NCI-H460 (cell line): ENCODE measurements at regions not wholly inside any gene's neighbourhood (a gene's known extent, or its start where the extent isn't known, plus 50 kb on each side); places are given as distances from the start of the nearest gene placed in this dataset.

Source experiments
- DNase-seq: peaks from one replicate; pipeline ENCODE4 v3.0.0-alpha.2; 2016; ENCODE audit warnings: low read depth; ENCODE audit errors: extremely low read depth

DNA sequence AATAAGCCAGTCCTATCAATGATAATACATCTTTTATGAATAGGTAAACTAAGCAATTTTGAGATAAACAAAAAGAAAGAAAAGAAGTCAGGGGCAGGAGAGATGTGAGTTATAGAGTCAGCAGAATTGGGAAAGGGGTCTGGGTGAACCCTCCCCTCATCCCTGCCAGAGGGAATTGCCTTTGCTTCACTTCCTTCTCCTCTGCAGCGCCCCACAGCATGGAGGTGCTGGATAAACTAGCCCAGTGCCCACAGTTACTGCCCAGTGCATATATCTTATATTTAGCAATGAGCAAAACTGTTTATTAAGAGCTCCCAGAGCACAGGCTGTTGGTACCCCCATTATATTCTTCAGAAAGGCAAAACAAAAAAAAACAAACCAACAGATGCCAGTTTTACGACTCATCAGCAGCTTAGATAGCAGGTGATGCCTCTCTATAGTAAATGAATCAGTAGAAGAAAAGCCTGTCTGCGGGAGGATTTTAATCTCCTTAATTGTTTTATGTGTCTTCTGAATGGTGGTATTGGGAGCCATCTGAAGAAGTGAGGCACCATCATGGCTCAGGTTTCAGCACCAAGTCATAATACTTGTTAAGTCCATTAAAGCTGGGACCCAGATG lies 419.2 kb downstream of the EPM2A start:
- DNase-seq, result no peak

- no peak for DNase-seq
Observed at GRCh38 chr6:145318952-145319351, 416.4 kb downstream of the EPM2A start.

- no peak for DNase-seq
Observed at GRCh38 chr6:145319605-145320004, 415.7 kb downstream of the EPM2A start.

GRCh38 chr6:145323646-145324045 lies 411.7 kb downstream of the EPM2A start:
- DNase-seq, result no peak

DNA sequence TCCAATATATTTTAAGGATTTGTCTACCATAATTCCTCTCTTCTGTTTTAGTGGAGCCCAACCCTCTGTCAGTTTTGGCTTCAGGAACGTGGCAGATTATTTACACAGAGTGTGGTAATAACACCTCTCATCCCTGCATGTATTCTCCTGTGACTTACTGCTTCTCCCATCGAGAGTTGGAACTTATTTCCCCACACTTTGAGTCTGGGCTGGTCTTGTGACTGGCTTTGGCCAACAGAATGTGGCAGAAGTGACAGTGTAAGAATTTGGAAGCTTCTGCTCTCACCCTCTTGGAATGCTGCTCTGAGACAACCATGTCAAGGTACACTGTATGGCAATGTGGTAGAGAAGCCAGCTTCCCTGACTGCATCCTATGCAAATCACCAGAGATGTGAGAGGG lies 407.7 kb downstream of the EPM2A start:
- DNase-seq, result no peak

- no peak for DNase-seq
Observed at GRCh38 chr6:145329257-145329656, 406.1 kb downstream of the EPM2A start.

- DNase-seq, result no peak
Observed at GRCh38 chr6:145331066-145331465, 404.3 kb downstream of the EPM2A start.

DNA sequence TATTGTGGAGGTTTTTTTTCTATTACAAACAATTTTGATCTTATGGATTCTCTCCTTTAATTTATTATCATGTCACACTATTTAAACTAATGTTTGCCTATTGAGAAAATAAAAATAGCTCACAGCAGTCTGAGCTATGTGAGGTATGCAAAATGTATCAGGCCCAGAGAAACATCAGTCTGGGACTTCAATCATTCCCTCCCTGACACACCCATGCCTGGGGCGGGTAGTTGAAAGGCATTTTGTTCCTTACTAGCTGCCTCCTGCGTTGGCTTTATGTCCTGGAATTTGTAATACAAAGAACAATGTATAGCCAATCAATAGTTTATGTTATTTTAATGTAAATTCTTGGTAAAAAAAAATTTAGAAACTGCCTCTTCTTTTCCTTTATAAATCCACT lies 403.3 kb downstream of the EPM2A start:
- no peak for DNase-seq

GRCh38 chr6:145336119-145336518 lies 399.2 kb downstream of the EPM2A start:
- DNase-seq, result no peak

DNA sequence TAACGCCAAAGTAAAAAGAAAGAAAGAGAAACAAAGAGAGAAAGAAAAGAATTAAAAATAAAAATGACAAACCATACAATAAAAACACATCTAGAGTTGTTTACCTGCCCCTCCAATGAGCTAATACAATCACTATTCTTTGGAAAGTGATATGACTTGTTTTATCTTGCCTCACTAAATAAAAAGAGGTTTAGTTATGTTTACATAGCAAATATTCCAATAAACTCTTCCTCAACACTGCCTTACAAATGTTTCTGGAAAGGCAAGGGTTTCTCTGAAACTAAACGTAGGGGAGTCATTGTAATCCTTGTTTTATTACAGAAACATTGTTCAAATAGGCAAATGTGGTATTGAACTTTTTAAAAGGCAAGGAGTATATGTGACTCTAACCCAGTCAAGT lies 396.2 kb downstream of the EPM2A start:
- DNase-seq, result no peak

DNA sequence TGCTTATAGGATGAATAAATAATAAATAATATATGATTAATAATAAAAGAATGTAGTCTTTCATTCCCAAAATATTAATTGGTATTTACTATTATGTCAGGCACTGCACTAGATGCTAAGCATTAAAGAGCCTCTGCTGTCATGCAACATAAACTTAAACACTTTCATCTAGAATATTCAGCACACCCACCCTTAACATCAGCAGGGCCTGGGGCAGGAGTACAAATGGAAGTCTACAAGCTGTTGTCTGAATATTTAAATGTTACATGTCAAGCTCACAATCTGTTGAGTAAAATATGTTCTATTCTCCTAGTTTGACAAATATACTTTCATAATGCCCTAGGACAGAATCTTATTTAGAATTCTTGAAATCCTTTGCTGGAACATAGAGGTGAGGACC lies 395.1 kb downstream of the EPM2A start:
- no peak for DNase-seq

GRCh38 chr6:145345094-145345493 lies 390.2 kb downstream of the EPM2A start:
- DNase-seq, result no peak

DNA sequence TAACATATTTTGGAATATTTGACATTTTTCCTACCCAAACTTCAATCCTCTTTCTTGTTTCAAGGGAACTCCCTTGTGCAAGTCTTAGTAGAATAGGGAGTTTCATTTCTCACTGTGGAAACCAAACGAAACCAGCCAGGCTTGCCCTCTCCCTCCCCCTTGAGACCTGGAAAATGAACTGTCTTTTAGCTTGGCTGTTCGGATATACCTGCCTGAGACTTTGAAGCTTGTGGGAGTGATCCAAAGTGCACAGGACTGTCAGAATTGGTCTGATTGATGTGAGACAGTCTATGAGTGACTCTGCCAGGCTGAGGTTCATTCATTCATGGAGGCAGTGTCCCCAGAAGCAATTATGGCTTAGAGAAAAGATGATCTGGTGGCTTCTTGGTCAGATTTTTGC lies 388.1 kb downstream of the EPM2A start:
- no peak for DNase-seq

DNA sequence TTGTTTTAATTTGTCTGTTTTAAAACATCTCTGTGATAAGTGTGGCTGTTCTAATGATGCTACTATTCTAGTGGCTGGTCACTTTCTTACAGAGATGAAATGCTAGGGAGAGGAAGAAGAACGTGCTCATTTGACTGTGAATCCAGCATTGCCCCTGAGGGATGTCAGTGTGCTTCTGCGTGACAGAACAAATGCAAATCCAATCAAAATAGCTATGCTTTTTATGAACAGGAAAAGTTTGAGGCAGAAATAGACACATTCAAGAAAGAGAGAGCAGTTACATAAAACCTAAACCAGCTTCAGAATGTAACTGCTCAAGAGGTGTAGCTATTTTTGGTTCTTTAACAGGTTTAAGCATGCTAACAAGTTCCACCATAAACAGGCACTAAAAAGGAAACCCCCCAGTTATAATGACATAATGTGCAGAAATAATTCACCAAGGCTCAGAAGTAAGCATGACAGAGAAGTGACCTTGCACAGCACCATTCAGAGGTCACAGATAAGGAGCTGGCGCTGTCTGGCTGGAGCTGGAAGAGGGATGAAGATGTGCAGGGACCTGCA lies 385.3 kb downstream of the EPM2A start:
- no peak for DNase-seq

- no peak for DNase-seq
Observed at GRCh38 chr6:145350928-145351327, 384.4 kb downstream of the EPM2A start.

GRCh38 chr6:145352382-145353080 lies 382.8 kb downstream of the EPM2A start:
- no peak for DNase-seq

DNA sequence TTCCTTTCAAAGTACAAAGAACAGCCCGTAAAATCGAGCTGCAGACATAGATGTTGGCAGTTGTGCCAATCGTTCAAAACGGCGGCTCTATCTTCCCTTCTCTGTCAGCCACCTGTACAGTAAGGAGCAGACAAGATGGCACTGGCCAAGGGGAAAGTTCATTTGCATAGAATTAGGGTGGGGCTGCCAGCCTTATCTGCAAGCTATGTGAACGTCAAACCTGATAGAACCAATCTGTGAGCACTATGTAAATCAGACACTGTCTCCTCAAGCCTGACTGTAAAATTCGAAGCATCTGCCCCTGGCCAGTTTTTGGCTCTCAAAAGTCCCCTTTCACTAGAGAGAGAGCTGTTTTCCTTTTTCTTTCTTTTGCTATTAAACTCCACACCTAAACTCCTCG lies 374.5 kb downstream of the EPM2A start:
- no peak for DNase-seq

DNA sequence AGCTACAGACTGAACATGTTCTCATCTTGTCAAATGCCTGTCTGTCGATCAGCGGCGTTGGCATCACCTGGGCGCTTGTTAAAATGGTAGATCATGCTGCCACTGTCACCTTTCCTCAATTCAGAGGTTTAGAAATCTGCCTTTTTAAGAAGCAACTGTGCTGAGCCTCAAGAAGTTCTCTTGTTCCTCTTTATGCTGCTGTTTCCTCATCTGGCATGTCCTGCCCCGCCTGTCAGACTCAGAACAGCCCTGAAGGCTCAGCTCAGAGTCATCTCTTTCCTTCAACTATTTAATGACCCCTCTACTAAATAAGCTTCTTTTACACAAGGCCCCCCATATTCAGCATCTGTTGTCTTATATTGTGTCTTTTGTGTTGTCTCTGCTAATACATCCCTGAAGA lies 368.2 kb downstream of the EPM2A start:
- DNase-seq, result no peak

DNA sequence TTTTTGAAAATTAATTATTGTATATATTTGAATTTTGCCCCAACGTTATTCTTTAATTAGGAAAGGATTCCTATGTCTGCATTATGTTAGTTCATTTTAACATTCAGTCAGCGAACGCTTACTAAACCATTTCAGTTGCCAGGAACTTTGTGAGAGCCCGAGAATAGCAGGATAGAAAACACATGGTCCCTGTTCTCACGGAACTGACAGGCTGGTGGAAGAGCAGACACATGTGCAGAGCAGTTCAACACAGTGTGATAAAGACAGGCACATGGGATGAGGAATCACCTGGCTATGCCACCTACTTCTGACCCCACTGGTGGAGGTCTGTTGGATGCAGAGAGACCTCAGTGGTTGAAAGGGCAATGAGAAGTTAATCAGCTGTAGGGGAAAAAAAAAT lies 367.2 kb downstream of the EPM2A start:
- no peak for DNase-seq

DNA sequence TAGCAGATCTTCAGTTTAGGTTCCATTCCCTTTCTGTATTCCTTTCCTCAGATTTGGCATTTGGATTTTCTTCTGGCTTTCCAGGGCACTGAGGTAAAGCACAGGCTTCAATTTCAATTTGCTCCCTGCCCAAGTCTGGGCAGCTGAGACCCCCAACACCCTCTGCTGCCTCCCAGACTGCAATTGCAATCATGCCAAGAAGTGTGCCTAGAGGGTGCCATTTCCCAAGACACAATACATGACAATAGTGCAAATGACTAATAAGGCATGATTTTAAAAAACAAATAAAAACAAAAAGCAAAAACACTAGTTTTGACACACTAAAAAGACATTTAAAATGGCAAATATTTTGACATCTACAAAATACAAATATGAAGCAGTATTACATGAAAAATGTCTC lies 364.8 kb downstream of the EPM2A start:
- DNase-seq, result no peak

DNA sequence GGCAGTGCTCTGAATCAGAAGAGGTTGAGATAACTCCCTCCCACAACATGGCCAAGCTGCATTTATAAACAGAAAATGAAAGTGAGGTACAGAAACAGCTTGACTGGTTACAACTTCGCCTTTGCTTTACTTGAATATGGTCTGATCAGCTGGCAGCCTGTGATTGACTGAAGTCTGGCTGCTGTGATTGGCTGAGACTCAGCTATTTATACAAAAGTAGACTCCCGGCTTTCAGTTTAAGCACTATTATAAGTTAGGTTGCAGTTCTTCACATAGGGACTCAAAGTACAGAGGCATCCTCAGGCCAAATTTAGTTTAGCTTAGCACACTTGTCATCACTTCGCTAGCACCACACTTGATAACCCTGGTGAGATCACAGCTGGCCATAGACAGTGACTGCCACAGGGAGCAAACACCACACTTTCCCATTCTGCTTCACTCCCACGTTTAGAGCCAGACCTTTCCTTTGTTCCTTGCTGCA lies 362.6 kb downstream of the EPM2A start:
- no peak for DNase-seq

DNA sequence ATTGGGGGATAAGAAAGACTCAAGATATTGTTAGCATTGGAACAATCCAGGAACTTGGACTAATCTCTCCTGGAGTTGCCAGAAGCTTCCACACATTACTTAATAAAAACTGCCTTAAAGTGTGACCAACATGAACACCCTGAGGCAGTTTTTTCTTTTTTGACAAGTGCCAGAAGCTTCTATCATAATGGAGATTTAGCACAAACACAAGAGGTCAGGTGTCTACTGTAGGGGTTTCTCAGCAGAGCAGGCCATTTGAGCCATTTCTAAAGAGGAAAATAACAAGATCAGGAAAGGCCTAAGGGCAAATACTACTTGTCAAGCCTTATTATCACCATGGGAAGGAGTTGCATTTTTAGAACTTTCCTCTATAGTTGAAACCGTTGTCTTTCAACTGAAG lies 361.5 kb downstream of the EPM2A start:
- DNase-seq, result no peak
